ENCODE measurements at regions not wholly inside any gene's neighbourhood (a gene's known extent, or its start where the extent isn't known, plus 50 kb on each side); places are given as distances from the start of the nearest gene placed in this dataset.

DNA sequence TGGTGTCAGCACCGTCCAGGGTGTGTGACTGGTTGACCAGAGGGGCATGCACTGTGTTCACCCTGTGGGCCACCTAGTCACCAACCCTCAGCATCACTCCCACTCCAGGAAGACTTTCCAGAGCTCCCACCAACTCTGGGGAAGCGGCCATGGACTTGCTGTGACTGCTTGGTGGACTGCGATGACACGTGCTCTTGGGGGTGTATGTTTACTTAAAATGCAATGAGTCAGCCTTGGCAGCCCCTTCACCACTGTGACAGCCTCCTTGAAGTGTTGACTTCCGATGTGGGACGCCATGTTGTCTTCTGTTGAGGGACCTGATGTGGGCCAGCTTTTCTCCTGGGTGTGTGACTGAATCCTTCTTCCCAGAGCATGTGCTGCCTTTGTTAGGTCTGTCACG lies 151.1 kb upstream of the RTL1 start:
- Histone ChIP-seq H3K27me3 (ENCODE audit: control insufficient read depth, insufficient read depth, low read length) (no peaks in the 10 kb centered on the region), H3K4me3 (ENCODE audit: low read depth, low read length) (no peak overlapping the region), H3K4me1 (ENCODE audit: control insufficient read depth, insufficient read depth, low read length) (no peaks in the 10 kb centered on the region), H3K9me3 (ENCODE audit: control insufficient read depth, insufficient read depth, low read length) (no peaks in the 10 kb centered on the region), H3K36me3 (ENCODE audit: control insufficient read depth, insufficient read depth, low read length) (no peaks in the 10 kb centered on the region), H3K9ac (ENCODE audit: low read depth, low read length) (no peak overlapping the region)

DNA sequence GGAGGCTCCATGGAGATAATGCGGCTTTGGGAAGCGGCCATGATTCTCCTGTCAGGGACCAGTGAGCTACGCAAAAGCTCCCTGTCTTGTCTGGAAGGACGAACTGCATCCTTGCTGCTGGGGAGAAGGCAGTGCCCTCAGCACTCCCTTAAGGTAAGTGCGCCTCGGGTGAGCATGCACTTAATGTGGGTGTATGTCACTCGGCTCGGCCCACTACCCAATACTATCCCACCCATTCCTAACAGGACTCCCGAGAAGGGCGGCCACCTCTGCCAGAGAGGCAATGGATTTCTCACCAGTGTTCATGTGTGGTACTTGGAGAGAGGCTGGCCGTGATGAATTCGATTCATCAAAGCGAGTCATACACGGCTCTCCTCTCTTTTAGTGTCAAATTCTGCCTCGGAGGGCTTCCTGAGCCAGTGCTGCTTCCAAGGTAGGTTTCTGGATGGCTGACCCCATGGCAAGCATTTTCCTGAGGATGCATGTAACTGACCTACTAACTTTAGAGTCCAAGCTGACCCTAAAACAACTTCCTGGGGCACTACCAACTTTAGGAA lies 151.7 kb upstream of the RTL1 start:
- Histone ChIP-seq H3K9me3 (ENCODE audit: control insufficient read depth, insufficient read depth, low read length) (no peaks in the 10 kb centered on the region), H3K4me3 (ENCODE audit: low read depth, low read length) (no peak overlapping the region), H3K27me3 (ENCODE audit: control insufficient read depth, insufficient read depth, low read length) (no peaks in the 10 kb centered on the region), H3K9ac (ENCODE audit: low read depth, low read length) (no peak overlapping the region), H3K4me1 (ENCODE audit: control insufficient read depth, insufficient read depth, low read length) (no peaks in the 10 kb centered on the region), H3K36me3 (ENCODE audit: control insufficient read depth, insufficient read depth, low read length) (no peaks in the 10 kb centered on the region)

- no peaks in the 10 kb centered on the region for H3K4me1 ChIP-seq (ENCODE audit: control insufficient read depth, insufficient read depth, low read length)
- no peak overlapping the region for H3K9ac ChIP-seq (ENCODE audit: low read depth, low read length)
- no peaks in the 10 kb centered on the region for H3K9me3 ChIP-seq (ENCODE audit: control insufficient read depth, insufficient read depth, low read length)
- no peaks in the 10 kb centered on the region for H3K27me3 ChIP-seq (ENCODE audit: control insufficient read depth, insufficient read depth, low read length)
- no peaks in the 10 kb centered on the region for H3K36me3 ChIP-seq (ENCODE audit: control insufficient read depth, insufficient read depth, low read length)
- H3K4me3 ChIP-seq (ENCODE audit: low read depth, low read length) = no peak overlapping the region
Observed at GRCh38 chr14:101055776-101056374, 152.4 kb upstream of the RTL1 start.

DNA sequence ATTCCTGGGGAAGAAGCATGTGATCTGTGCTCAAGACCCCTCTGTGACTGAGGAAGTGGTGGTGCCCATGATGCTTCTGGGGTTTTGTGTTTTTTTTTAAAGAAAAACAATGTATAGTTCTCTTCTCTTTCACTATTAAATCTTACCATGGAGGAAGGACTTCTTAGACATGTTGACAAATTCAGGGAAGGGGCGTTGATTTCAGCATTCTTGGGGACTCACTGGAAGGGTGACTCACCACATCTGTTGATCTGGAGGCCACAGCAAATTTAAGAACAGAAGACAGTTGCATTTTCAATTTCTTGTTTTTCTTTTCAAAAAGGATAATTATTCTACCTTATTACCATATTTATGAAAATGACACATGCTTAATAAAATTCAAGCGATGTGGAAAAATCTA lies 152.9 kb upstream of the RTL1 start:
- no peak overlapping the region for H3K9ac ChIP-seq (ENCODE audit: low read depth, low read length)
- H3K4me1 ChIP-seq (ENCODE audit: control insufficient read depth, insufficient read depth, low read length) = no peaks in the 10 kb centered on the region
- no peaks in the 10 kb centered on the region for H3K27me3 ChIP-seq (ENCODE audit: control insufficient read depth, insufficient read depth, low read length)
- H3K9me3 ChIP-seq (ENCODE audit: control insufficient read depth, insufficient read depth, low read length) = no peaks in the 10 kb centered on the region
- no peaks in the 10 kb centered on the region for H3K36me3 ChIP-seq (ENCODE audit: control insufficient read depth, insufficient read depth, low read length)
- H3K4me3 ChIP-seq (ENCODE audit: low read depth, low read length) = no peak overlapping the region

DNA sequence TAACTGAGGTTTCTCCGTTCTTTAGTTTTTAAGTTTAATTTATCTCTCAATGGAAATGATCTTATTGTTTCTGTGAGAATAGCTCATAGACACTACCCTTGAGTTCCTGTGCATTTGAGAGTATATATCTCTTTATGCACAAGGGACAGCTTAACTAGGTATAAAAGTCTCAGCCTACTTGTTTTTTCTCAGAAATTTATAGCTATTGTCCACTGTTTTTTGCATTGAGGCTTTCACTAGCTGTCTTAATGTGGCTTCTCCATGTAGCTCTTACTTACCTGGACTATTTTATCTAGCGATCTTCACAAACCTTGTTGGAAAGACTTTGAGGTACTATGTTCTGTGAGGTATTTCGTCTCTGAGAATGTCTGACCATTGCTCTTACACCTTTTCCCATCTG lies 153.9 kb upstream of the RTL1 start:
- no peaks in the 10 kb centered on the region for H3K36me3 ChIP-seq (ENCODE audit: control insufficient read depth, insufficient read depth, low read length)
- no peak overlapping the region for H3K9ac ChIP-seq (ENCODE audit: low read depth, low read length)
- H3K27me3 ChIP-seq (ENCODE audit: control insufficient read depth, insufficient read depth, low read length) = no peaks in the 10 kb centered on the region
- no peaks in the 10 kb centered on the region for H3K9me3 ChIP-seq (ENCODE audit: control insufficient read depth, insufficient read depth, low read length)
- no peak overlapping the region for H3K4me3 ChIP-seq (ENCODE audit: low read depth, low read length)
- no peaks in the 10 kb centered on the region for H3K4me1 ChIP-seq (ENCODE audit: control insufficient read depth, insufficient read depth, low read length)

DNA sequence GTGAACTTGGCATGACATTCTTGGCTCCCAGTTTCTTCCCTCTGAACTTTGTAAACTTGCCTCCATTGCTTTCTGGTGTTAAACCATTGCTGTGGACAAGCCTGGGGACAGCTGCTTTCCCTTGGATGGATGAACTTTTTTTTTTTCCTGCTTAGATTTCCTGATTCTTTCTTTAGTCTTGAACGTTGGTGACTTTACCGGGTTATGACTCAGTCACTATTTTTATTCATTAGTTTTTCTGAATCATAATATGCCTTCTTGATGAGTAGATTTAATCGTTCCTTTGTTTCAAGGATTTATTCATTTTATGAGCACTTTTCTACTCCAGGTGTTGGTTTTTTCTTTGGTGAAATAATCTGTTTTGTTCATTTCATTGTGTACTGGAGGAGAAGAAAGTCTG lies 155.0 kb upstream of the RTL1 start:
- Histone ChIP-seq H3K4me1 (ENCODE audit: control insufficient read depth, insufficient read depth, low read length) (no peaks in the 10 kb centered on the region), H3K36me3 (ENCODE audit: control insufficient read depth, insufficient read depth, low read length) (no peaks in the 10 kb centered on the region), H3K9ac (ENCODE audit: low read depth, low read length) (no peak overlapping the region), H3K4me3 (ENCODE audit: low read depth, low read length) (no peak overlapping the region), H3K9me3 (ENCODE audit: control insufficient read depth, insufficient read depth, low read length) (no peaks in the 10 kb centered on the region), H3K27me3 (ENCODE audit: control insufficient read depth, insufficient read depth, low read length) (no peaks in the 10 kb centered on the region)

- Histone ChIP-seq H3K36me3 (ENCODE audit: control insufficient read depth, insufficient read depth, low read length) (no peaks in the 10 kb centered on the region), H3K4me3 (ENCODE audit: low read depth, low read length) (no peak overlapping the region), H3K4me1 (ENCODE audit: control insufficient read depth, insufficient read depth, low read length) (no peaks in the 10 kb centered on the region), H3K9me3 (ENCODE audit: control insufficient read depth, insufficient read depth, low read length) (no peaks in the 10 kb centered on the region), H3K27me3 (ENCODE audit: control insufficient read depth, insufficient read depth, low read length) (no peaks in the 10 kb centered on the region), H3K9ac (ENCODE audit: low read depth, low read length) (no peak overlapping the region)
Observed at GRCh38 chr14:101060171-101060601, 156.7 kb upstream of the RTL1 start.

DNA sequence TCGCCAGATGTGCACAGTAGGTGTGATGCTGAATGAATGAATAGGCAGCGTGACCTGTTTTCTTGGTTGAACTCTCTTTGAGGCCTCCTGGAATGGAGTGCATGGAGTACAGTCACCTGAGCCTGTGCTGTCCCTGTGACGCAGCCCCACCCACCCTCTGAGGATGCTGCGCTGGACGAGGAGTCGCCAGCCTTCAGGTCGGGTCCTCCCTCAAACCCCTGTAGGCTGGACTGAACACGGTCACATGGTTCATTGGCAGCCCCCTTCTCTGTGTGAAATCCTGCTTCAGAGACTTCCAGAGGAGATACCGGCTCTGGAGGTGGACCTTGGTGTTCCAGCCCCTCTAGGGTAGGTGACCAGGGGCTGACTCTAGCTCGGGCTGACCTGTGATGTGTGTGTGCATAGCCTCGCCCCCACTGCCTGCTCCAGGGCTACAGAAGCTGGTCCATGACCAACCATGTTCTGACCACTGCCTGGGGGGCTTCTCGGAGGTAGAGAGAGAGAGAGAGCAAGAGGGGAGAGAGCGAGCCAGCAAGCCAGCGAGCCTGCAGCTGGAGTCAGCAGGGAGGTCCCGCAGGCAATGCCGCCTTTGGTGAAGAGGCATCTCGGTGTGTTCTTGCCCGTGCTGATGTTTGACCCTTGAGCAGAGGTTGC lies 158.0 kb upstream of the RTL1 start:
- Histone ChIP-seq H3K4me3 (ENCODE audit: low read depth, low read length) (no peak overlapping the region), H3K9ac (ENCODE audit: low read depth, low read length) (no peak overlapping the region), H3K9me3 (ENCODE audit: control insufficient read depth, insufficient read depth, low read length) (no peaks in the 10 kb centered on the region), H3K4me1 (ENCODE audit: control insufficient read depth, insufficient read depth, low read length) (no peaks in the 10 kb centered on the region), H3K27me3 (ENCODE audit: control insufficient read depth, insufficient read depth, low read length) (no peaks in the 10 kb centered on the region), H3K36me3 (ENCODE audit: control insufficient read depth, insufficient read depth, low read length) (no peaks in the 10 kb centered on the region)

DNA sequence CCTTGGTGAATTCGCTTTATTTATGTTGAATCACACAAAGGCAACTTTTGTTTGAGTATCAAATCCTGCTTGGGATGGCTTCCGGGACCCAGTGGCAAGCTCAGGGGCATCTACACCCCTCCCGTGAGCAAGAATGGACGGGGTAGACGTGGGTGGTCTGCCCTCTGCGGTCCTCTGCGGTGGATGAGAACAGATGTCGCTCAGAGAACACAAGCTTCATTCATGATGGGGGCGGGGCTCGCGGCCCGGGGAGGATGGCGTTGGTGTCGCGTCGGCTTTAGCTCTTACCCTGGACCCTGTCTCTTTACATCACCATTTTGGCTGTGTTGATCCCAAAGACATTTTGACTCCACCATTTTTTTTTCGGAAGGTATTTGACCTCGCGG lies 158.5 kb upstream of the RTL1 start:
- Histone ChIP-seq H3K9me3 (ENCODE audit: control insufficient read depth, insufficient read depth, low read length) (no peaks in the 10 kb centered on the region), H3K4me3 (ENCODE audit: low read depth, low read length) (no peak overlapping the region), H3K9ac (ENCODE audit: low read depth, low read length) (no peak overlapping the region), H3K4me1 (ENCODE audit: control insufficient read depth, insufficient read depth, low read length) (no peaks in the 10 kb centered on the region), H3K36me3 (ENCODE audit: control insufficient read depth, insufficient read depth, low read length) (no peaks in the 10 kb centered on the region), H3K27me3 (ENCODE audit: control insufficient read depth, insufficient read depth, low read length) (no peaks in the 10 kb centered on the region)

DNA sequence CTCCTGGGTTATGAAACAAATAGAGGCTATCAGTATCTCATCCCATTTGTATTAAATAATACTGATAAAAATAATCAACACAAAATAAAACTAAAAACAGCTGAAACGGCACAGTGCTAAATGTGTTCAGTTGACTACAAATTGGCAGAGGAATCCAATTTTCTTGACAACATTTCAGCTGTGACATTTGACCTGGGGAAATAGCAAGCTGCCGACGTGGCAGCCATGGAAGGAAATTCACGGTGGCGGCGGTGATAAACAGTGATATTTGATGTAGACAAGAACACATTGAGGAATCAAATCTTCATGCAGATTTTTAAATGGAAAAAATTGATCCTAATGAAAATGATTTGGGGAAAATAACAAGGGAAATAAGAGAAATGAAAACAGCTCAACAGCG lies 159.1 kb upstream of the RTL1 start:
- Histone ChIP-seq H3K4me1 (ENCODE audit: control insufficient read depth, insufficient read depth, low read length) (no peaks in the 10 kb centered on the region), H3K9me3 (ENCODE audit: control insufficient read depth, insufficient read depth, low read length) (no peaks in the 10 kb centered on the region), H3K9ac (ENCODE audit: low read depth, low read length) (no peak overlapping the region), H3K4me3 (ENCODE audit: low read depth, low read length) (no peak overlapping the region), H3K27me3 (ENCODE audit: control insufficient read depth, insufficient read depth, low read length) (no peaks in the 10 kb centered on the region), H3K36me3 (ENCODE audit: control insufficient read depth, insufficient read depth, low read length) (no peaks in the 10 kb centered on the region)

DNA sequence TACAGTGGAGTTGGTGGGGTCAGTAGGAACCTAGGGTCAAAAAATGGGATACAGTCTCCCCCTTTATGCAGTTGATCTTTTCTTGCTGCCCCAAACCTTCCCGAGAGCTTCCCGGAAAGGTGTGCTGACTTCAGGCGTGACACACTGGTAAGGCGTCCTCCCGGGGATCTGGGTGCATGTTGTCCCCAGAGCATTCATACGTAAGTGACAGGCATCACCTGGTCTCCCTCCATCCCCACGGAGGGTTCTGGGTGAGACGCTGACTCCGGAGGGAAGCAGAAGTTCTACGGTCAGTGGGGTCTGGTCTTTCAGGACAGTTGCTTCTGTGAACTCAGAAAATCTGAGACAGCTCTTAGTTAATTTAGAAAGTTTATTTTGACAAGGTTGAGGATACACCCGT lies 159.6 kb upstream of the RTL1 start:
- H3K9ac ChIP-seq (ENCODE audit: low read depth, low read length) = no peak overlapping the region
- no peaks in the 10 kb centered on the region for H3K4me1 ChIP-seq (ENCODE audit: control insufficient read depth, insufficient read depth, low read length)
- no peaks in the 10 kb centered on the region for H3K27me3 ChIP-seq (ENCODE audit: control insufficient read depth, insufficient read depth, low read length)
- no peak overlapping the region for H3K4me3 ChIP-seq (ENCODE audit: low read depth, low read length)
- no peaks in the 10 kb centered on the region for H3K36me3 ChIP-seq (ENCODE audit: control insufficient read depth, insufficient read depth, low read length)
- no peaks in the 10 kb centered on the region for H3K9me3 ChIP-seq (ENCODE audit: control insufficient read depth, insufficient read depth, low read length)

GRCh38 chr14:101064121-101064661 lies 160.7 kb upstream of the RTL1 start:
- H3K36me3 ChIP-seq (ENCODE audit: control insufficient read depth, insufficient read depth, low read length) = no peaks in the 10 kb centered on the region
- no peaks in the 10 kb centered on the region for H3K27me3 ChIP-seq (ENCODE audit: control insufficient read depth, insufficient read depth, low read length)

More at GRCh38 chr14:101064121-101064661, 160.7 kb upstream of the RTL1 start:
- Histone ChIP-seq H3K9ac (ENCODE audit: low read depth, low read length) (no peak overlapping the region), H3K4me3 (ENCODE audit: low read depth, low read length) (no peak overlapping the region), H3K4me1 (ENCODE audit: control insufficient read depth, insufficient read depth, low read length) (no peaks in the 10 kb centered on the region), H3K9me3 (ENCODE audit: control insufficient read depth, insufficient read depth, low read length) (no peaks in the 10 kb centered on the region)

All from iPS-15b (cell line).